GM12878 (cell line): ENCODE measurements at regions not wholly inside any gene's neighbourhood (a gene's known extent, or its start where the extent isn't known, plus 50 kb on each side); places are given as distances from the start of the nearest gene placed in this dataset.

Experiments used
- ATAC-seq: fragments of 200-7000 bp; cut with Tn5 transposase; 3 replicates; pipeline ENCODE4 v1.9.1; 2020; ENCODE audit warnings: mild to moderate bottlenecking, moderate library complexity
- BruUV-seq: library from RNA; stranded (reverse); fragments of 400-500 nt; replicated peaks from 2 replicates; lab custom pipeline; 2021; lab: Mats Ljungman, UMichigan
- CTCF ChIA-PET: fragments of 300-600 bp; sonication (Branson Sonifier 250); formaldehyde crosslinking; extraction: SDS; loops from one replicate; lab custom pipeline; 2021; ENCODE audit warnings: inconsistent platforms; lab: Yijun Ruan, JAX
- POLR2A ChIA-PET: fragments of 350-600 bp; formaldehyde crosslinking; extraction: SDS; loops from one replicate; lab custom pipeline; 2021; ENCODE audit warnings: inconsistent platforms; lab: Charles Lee
- RAD21 ChIA-PET: fragments of 300-600 bp; sonication (Branson Sonifier 250); formaldehyde crosslinking; loops from one replicate; lab custom pipeline; 2023; ENCODE audit warnings: antibody characterized with exemption; ENCODE audit not compliant: unreplicated experiment; lab: Charles Lee
- SMC1A ChIA-PET: fragments of 300-600 bp; sonication (Branson Sonifier 250); formaldehyde crosslinking; loops from one replicate; lab custom pipeline; 2023; ENCODE audit not compliant: unreplicated experiment, uncharacterized antibody; lab: Charles Lee
- DNase-seq: peaks from one replicate; pipeline ENCODE4 v3.0.0-alpha.2; 2011; ENCODE audit warnings: low read depth, low spot score
- FAIRE-seq: peaks from 3 replicates; lab custom pipeline; 2011; peaks lifted over from hg19 to GRCh38; lab: Jason Lieb, UNC
- H2AFZ ChIP-seq: 2 replicates; pipeline ENCODE4 v1.6.0; 2011; ENCODE audit warnings: low read depth, low read length, control low read depth; ENCODE audit not compliant: control insufficient read depth
- H3K27ac ChIP-seq: 2 replicates; pipeline ENCODE4 v1.5.1; 2011; ENCODE audit warnings: control low read depth; ENCODE audit not compliant: control insufficient read depth, insufficient read depth
- H3K27me3 ChIP-seq, 2 experiments: replicated peaks in 1 of 2; 2 replicates each; pipeline versions ENCODE4 v1.6.0 to v1.6.1; 2011; ENCODE audit warnings: low read length in 1 of 2; ENCODE audit not compliant: control insufficient read depth in 2 of 2, insufficient read depth in 2 of 2
- H3K36me3 ChIP-seq, 2 experiments: 2 replicates each; pipeline ENCODE4 v1.5.1; 2011; ENCODE audit warnings: low read length in 1 of 2; ENCODE audit not compliant: control insufficient read depth in 2 of 2, insufficient read depth in 2 of 2
- H3K4me1 ChIP-seq: 2 replicates; pipeline ENCODE4 v1.6.1; 2011; ENCODE audit warnings: mild to moderate bottlenecking, low read length, moderate library complexity, mixed read lengths; ENCODE audit not compliant: control insufficient read depth, insufficient read depth
- H3K4me2 ChIP-seq: 2 replicates; pipeline ENCODE4 v1.6.0; 2011; ENCODE audit warnings: control low read depth; ENCODE audit not compliant: control insufficient read depth, insufficient read depth
- H3K4me3 ChIP-seq: fragments of 200-600 bp; sonication (generic); 2 replicates; pipeline ENCODE4 v1.5.1; 2016
- H3K79me2 ChIP-seq: 2 replicates; pipeline ENCODE4 v1.6.0; 2011; ENCODE audit warnings: low read length; ENCODE audit not compliant: control insufficient read depth, insufficient read depth
- H3K9ac ChIP-seq: 2 replicates; pipeline ENCODE4 v1.8.0; 2011; ENCODE audit warnings: low read length, control low read depth, mixed read lengths; ENCODE audit not compliant: control insufficient read depth, insufficient read depth
- H3K9me3 ChIP-seq: replicated peaks from 3 replicates; pipeline ENCODE4 v1.5.1; 2011; ENCODE audit warnings: mild to moderate bottlenecking, low read length; ENCODE audit not compliant: control insufficient read depth, insufficient read depth
- H4K20me1 ChIP-seq: 2 replicates; pipeline ENCODE4 v1.6.0; 2011; ENCODE audit not compliant: control insufficient read depth, insufficient read depth
- E2F8 ChIP-seq: fragments of 450-650 bp; IDR thresholded peaks from 2 replicates; pipeline ENCODE4 v1.6.1; 2018; ENCODE audit warnings: mild to moderate bottlenecking, low read depth, moderate library complexity; ENCODE audit not compliant: partially characterized antibody
- ESRRA ChIP-seq: IDR thresholded peaks from 2 replicates; pipeline ENCODE4 v1.6.1; 2012; ENCODE audit warnings: mild to moderate bottlenecking, low read length, improper control_type of control experiment
- MXI1 ChIP-seq: fragments of 150-350 bp; IDR thresholded peaks from 2 replicates; pipeline ENCODE4 v1.6.1; 2011; ENCODE audit warnings: low read depth, mild to moderate bottlenecking, inconsistent platforms, low read length, improper control_type of control experiment
- NR2C1 ChIP-seq: fragments of 450-650 bp; IDR thresholded peaks from 2 replicates; pipeline ENCODE4 v1.6.1; 2017; ENCODE audit warnings: antibody characterized with exemption, mild to moderate bottlenecking, moderate library complexity
- NR2C2 ChIP-seq: IDR thresholded peaks from 2 replicates; pipeline ENCODE4 v1.6.1; 2011; ENCODE audit warnings: borderline replicate concordance, low read depth; ENCODE audit not compliant: control insufficient read depth, insufficient read length
- SIN3A ChIP-seq: IDR thresholded peaks from 2 replicates; pipeline ENCODE4 v1.6.1; 2012; ENCODE audit warnings: low read depth, low read length, improper control_type of control experiment
- SMC3 ChIP-seq: IDR thresholded peaks from 2 replicates; pipeline ENCODE4 v1.6.1; 2011; ENCODE audit warnings: low read length, improper control_type of control experiment, borderline replicate concordance
- USF2 ChIP-seq: IDR thresholded peaks from 2 replicates; pipeline ENCODE4 v1.6.1; 2011; ENCODE audit warnings: low read depth, low read length, improper control_type of control experiment, borderline replicate concordance
- ZNF592 ChIP-seq: fragments of 450-650 bp; IDR thresholded peaks from 2 replicates; pipeline ENCODE4 v1.6.1; 2017; ENCODE audit warnings: mild to moderate bottlenecking, moderate library complexity
- WGBS: methylation state at CpG from one replicate; pipeline ENCODE4 v1.1.6; 2016; ENCODE audit warnings: low lambda C conversion rate; ENCODE audit not compliant: insufficient replicate concordance, insufficient coverage; ENCODE audit errors: missing lambda C conversion rate; 5-methylcytosine and 5-hydroxymethylcytosine counted together
- in situ Hi-C: fragments of 300-500 bp; cut with MboI; formaldehyde crosslinking; loops from 9 replicates; pipeline ENCODE4 v1.14.3; 2018; ENCODE audit warnings: mixed read lengths
- intact Hi-C: fragments of 100-400 bp; cut with micrococcal nuclease; formaldehyde crosslinking; loops from one replicate; pipeline ENCODE4 v1.14.2; 2022; ENCODE audit not compliant: unreplicated experiment
- TF ChIP-seq, protein P1 (sequence below): IDR thresholded peaks from 2 replicates; pipeline ENCODE4 v1.6.1; 2012; ENCODE audit warnings: mild to moderate bottlenecking, low read depth, low read length

GRCh38 chr15:39302936-39303335 lies 277.9 kb upstream of the THBS1 start:
- in situ Hi-C loops: no loop called here
- no TSS peak for BruUV-seq
- DNase-seq (no peak), FAIRE-seq (no peak), ATAC-seq (no peak)
- H4K20me1 ChIP-seq: no peaks in the 10 kb centered on the region
- WGBS: 29% methylated on average over 2 of the region's 2 CpGs
- no peak overlapping the region for H2AFZ ChIP-seq
- intact Hi-C loops: no loop called here
- no peaks in the 10 kb centered on the region for H3K36me3 ChIP-seq
- H3K4me3 ChIP-seq: no peak overlapping the region
- H3K4me2 ChIP-seq: no peak overlapping the region
- ChIA-PET RAD21 (interaction anchor here (1.2 kb wide), 1 partner anchor 151 kb away, joined by 3 read pairs; no protein-coding TSS in a partner anchor), CTCF (interaction anchor here (0.6 to 1.0 kb wide), 2 partner anchors 12 to 32 kb away, joined by 3 read pairs; no protein-coding TSS in a partner anchor), SMC1A (interaction anchor here (1.0 to 1.3 kb wide), 2 partner anchors 9 to 12 kb away, joined by 3 read pairs; no protein-coding TSS in a partner anchor), POLR2A (no interaction called here)
- no peak overlapping the region for H3K27ac ChIP-seq
- no peak overlapping the region for H3K9ac ChIP-seq
- H3K4me1 ChIP-seq: no peaks in the 10 kb centered on the region
- H3K27me3 ChIP-seq: no peaks in the 10 kb centered on the region
- TF ChIP-seq MXI1 (no peak), SIN3A (no peak), NR2C1 (no peak), SMC3 (no peak), NR2C2 (no peak), ESRRA (no peak), USF2 (no peak), E2F8 (no peak), ZNF592 (no peak)
- TF ChIP-seq, protein P1, sequence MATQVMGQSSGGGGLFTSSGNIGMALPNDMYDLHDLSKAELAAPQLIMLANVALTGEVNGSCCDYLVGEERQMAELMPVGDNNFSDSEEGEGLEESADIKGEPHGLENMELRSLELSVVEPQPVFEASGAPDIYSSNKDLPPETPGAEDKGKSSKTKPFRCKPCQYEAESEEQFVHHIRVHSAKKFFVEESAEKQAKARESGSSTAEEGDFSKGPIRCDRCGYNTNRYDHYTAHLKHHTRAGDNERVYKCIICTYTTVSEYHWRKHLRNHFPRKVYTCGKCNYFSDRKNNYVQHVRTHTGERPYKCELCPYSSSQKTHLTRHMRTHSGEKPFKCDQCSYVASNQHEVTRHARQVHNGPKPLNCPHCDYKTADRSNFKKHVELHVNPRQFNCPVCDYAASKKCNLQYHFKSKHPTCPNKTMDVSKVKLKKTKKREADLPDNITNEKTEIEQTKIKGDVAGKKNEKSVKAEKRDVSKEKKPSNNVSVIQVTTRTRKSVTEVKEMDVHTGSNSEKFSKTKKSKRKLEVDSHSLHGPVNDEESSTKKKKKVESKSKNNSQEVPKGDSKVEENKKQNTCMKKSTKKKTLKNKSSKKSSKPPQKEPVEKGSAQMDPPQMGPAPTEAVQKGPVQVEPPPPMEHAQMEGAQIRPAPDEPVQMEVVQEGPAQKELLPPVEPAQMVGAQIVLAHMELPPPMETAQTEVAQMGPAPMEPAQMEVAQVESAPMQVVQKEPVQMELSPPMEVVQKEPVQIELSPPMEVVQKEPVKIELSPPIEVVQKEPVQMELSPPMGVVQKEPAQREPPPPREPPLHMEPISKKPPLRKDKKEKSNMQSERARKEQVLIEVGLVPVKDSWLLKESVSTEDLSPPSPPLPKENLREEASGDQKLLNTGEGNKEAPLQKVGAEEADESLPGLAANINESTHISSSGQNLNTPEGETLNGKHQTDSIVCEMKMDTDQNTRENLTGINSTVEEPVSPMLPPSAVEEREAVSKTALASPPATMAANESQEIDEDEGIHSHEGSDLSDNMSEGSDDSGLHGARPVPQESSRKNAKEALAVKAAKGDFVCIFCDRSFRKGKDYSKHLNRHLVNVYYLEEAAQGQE: no peak
- H3K79me2 ChIP-seq: no peaks in the 10 kb centered on the region
- no peaks in the 10 kb centered on the region for H3K9me3 ChIP-seq
